Activated naive CD4-positive, alpha-beta T cell treated with anti-CD3 and anti-CD28 coated beads, Interleukin-2, amount 50 U/mL, for 72 hours (primary cell): ENCODE measurements at regions not wholly inside any gene's neighbourhood (a gene's known extent, or its start where the extent isn't known, plus 50 kb on each side); places are given as distances from the start of the nearest gene placed in this dataset.

Experiments
- ATAC-seq, 2 donors: fragments of 150-1000 bp; cut with Tn5 transposase; 2 replicates each; pipeline ENCODE4 v1.10.0; 2021; ENCODE audit warnings: mild to moderate bottlenecking in 2 of 2, moderate library complexity in 2 of 2
- DNase-seq, 2 donors: peaks; one replicate each; pipeline ENCODE4 v3.0.0; 2021 to 2022; ENCODE audit warnings: low spot score in 2 of 2
- H3K27ac Mint-ChIP-seq, 2 donors: one replicate each; pipeline ENCODE4 v1.8.0; 2022; ENCODE audit warnings: mild to moderate bottlenecking in 2 of 2, mixed read lengths in 2 of 2
- H3K36me3 Mint-ChIP-seq, 2 donors: one replicate each; pipeline ENCODE4 v1.8.0; 2022; ENCODE audit warnings: mixed read lengths in 2 of 2
- H3K9me3 Mint-ChIP-seq, 2 donors: one replicate each; pipeline ENCODE4 v1.8.0; 2022; ENCODE audit warnings: mixed read lengths in 2 of 2

- DNase-seq (no peak), ATAC-seq (no peak)
- no peaks in the 10 kb centered on the region for H3K36me3 Mint-ChIP-seq
- no peak overlapping the region for H3K27ac Mint-ChIP-seq
- H3K9me3 Mint-ChIP-seq: peaks cover 3 to 13% of the 10 kb centered on the region in 2 donors
These were observed 177.9 kb upstream of the KCNN2 start for GRCh38 chr5:114184006-114184405.

GRCh38 chr5:114185274-114185673 lies 176.6 kb upstream of the KCNN2 start:
- no peaks in the 10 kb centered on the region for H3K36me3 Mint-ChIP-seq
- no peak overlapping the region for H3K27ac Mint-ChIP-seq
- H3K9me3 Mint-ChIP-seq: peaks cover 3 to 13% of the 10 kb centered on the region in 2 donors
- ATAC-seq: no peak
- no peak for DNase-seq

- no peak overlapping the region for H3K27ac Mint-ChIP-seq
These were observed 170.4 kb upstream of the KCNN2 start for GRCh38 chr5:114191441-114191840.

GRCh38 chr5:114192108-114192507 lies 169.8 kb upstream of the KCNN2 start:
- no peak for DNase-seq
- Mint-ChIP-seq H3K27ac (no peak overlapping the region), H3K9me3 (peaks cover 8 to 17% of the 10 kb centered on the region in 2 donors), H3K36me3 (no peaks in the 10 kb centered on the region)
- no peak for ATAC-seq

More at GRCh38 chr5:114191441-114191840, 170.4 kb upstream of the KCNN2 start:
- DNase-seq: no peak
- no peak for ATAC-seq
- Mint-ChIP-seq H3K9me3 (peaks cover 8 to 12% of the 10 kb centered on the region in 2 donors), H3K36me3 (no peaks in the 10 kb centered on the region)

GRCh38 chr5:114201332-114201731 lies 160.5 kb upstream of the KCNN2 start:
- ATAC-seq (no peak), DNase-seq (no peak)
- Mint-ChIP-seq H3K27ac (no peak overlapping the region), H3K36me3 (no peaks in the 10 kb centered on the region), H3K9me3 (peaks cover 12 to 22% of the 10 kb centered on the region in 2 donors)

GRCh38 chr5:114204923-114205322 lies 156.9 kb upstream of the KCNN2 start:
- H3K27ac Mint-ChIP-seq: no peak overlapping the region
- H3K9me3 Mint-ChIP-seq: peaks cover 8 to 26% of the 10 kb centered on the region in 2 donors
- ATAC-seq (no peak), DNase-seq (no peak)
- H3K36me3 Mint-ChIP-seq: no peaks in the 10 kb centered on the region

GRCh38 chr5:114206640-114207039 lies 155.2 kb upstream of the KCNN2 start:
- peaks cover 0 to 18% of the 10 kb centered on the region in 2 donors for H3K9me3 Mint-ChIP-seq
- no peak overlapping the region for H3K27ac Mint-ChIP-seq
- DNase-seq: no peak
- H3K36me3 Mint-ChIP-seq: no peaks in the 10 kb centered on the region
- no peak for ATAC-seq

GRCh38 chr5:114207615-114208014 lies 154.3 kb upstream of the KCNN2 start:
- ATAC-seq: no peak
- H3K9me3 Mint-ChIP-seq: peaks cover 0 to 18% of the 10 kb centered on the region in 2 donors
- H3K27ac Mint-ChIP-seq: no peak overlapping the region
- no peaks in the 10 kb centered on the region for H3K36me3 Mint-ChIP-seq
- no peak for DNase-seq

- no peak for DNase-seq
- ATAC-seq: no peak
- Mint-ChIP-seq H3K27ac (no peak overlapping the region), H3K36me3 (no peaks in the 10 kb centered on the region), H3K9me3 (peaks cover under 1 to 18% of the 10 kb centered on the region in 2 donors)
These were observed 153.8 kb upstream of the KCNN2 start for GRCh38 chr5:114208120-114208519.

GRCh38 chr5:114208588-114208987 lies 153.3 kb upstream of the KCNN2 start:
- ATAC-seq: no peak
- no peak for DNase-seq
- H3K27ac Mint-ChIP-seq: no peak overlapping the region
- no peaks in the 10 kb centered on the region for H3K36me3 Mint-ChIP-seq
- peaks cover 5 to 18% of the 10 kb centered on the region in 2 donors for H3K9me3 Mint-ChIP-seq

- DNase-seq (no peak), ATAC-seq (no peak)
- Mint-ChIP-seq H3K27ac (no peak overlapping the region), H3K36me3 (no peaks in the 10 kb centered on the region), H3K9me3 (peaks cover 5 to 15% of the 10 kb centered on the region in 2 donors)
These were observed 151.2 kb upstream of the KCNN2 start for GRCh38 chr5:114210662-114211061.

GRCh38 chr5:114221807-114222206 lies 140.1 kb upstream of the KCNN2 start:
- no peak for DNase-seq
- peaks cover 0 to 6% of the 10 kb centered on the region in 2 donors for H3K36me3 Mint-ChIP-seq
- no peak for ATAC-seq
- H3K9me3 Mint-ChIP-seq: peaks cover 6 to 12% of the 10 kb centered on the region in 2 donors
- H3K27ac Mint-ChIP-seq: no peak overlapping the region

GRCh38 chr5:114223866-114224265 lies 138.0 kb upstream of the KCNN2 start:
- H3K9me3 Mint-ChIP-seq: peaks cover 10 to 20% of the 10 kb centered on the region in 2 donors
- H3K27ac Mint-ChIP-seq: no peak overlapping the region
- no peaks in the 10 kb centered on the region for H3K36me3 Mint-ChIP-seq
- DNase-seq: no peak
- ATAC-seq: no peak

GRCh38 chr5:114237766-114238165 lies 124.1 kb upstream of the KCNN2 start:
- no peak for DNase-seq
- H3K36me3 Mint-ChIP-seq: no peaks in the 10 kb centered on the region
- no peak overlapping the region for H3K27ac Mint-ChIP-seq
- peaks cover 10 to 12% of the 10 kb centered on the region in 2 donors for H3K9me3 Mint-ChIP-seq
- no peak for ATAC-seq

- H3K36me3 Mint-ChIP-seq: no peaks in the 10 kb centered on the region
- ATAC-seq: no peak
- no peak overlapping the region for H3K27ac Mint-ChIP-seq
- peaks cover 6 to 7% of the 10 kb centered on the region in 2 donors for H3K9me3 Mint-ChIP-seq
- DNase-seq: no peak
These were observed 123.0 kb upstream of the KCNN2 start for GRCh38 chr5:114238771-114239313.

- H3K27ac Mint-ChIP-seq: peak overlapping the region in 1 of 2 donors; percentile 44
- H3K36me3 Mint-ChIP-seq: no peaks in the 10 kb centered on the region
- no peak for ATAC-seq
- DNase-seq: no peak
- H3K9me3 Mint-ChIP-seq: peaks cover 5 to 10% of the 10 kb centered on the region in 2 donors
These were observed 118.4 kb upstream of the KCNN2 start for GRCh38 chr5:114243281-114243971.

GRCh38 chr5:114243972-114244317 lies 117.9 kb upstream of the KCNN2 start:
- H3K27ac Mint-ChIP-seq: no peak overlapping the region
- peaks cover 2 to 6% of the 10 kb centered on the region in 2 donors for H3K9me3 Mint-ChIP-seq
- ATAC-seq (no peak), DNase-seq (no peak)
- no peaks in the 10 kb centered on the region for H3K36me3 Mint-ChIP-seq

- Mint-ChIP-seq H3K27ac (no peak overlapping the region), H3K36me3 (no peaks in the 10 kb centered on the region), H3K9me3 (peaks cover 0 to 4% of the 10 kb centered on the region in 2 donors)
- ATAC-seq (no peak), DNase-seq (no peak)
These were observed 112.0 kb upstream of the KCNN2 start for GRCh38 chr5:114249823-114250222.
